Common myeloid progenitor, CD34-positive (primary cell): ENCODE measurements at regions not wholly inside any gene's neighbourhood (a gene's known extent, or its start where the extent isn't known, plus 50 kb on each side); places are given as distances from the start of the nearest gene placed in this dataset.

Experiments
- CTCF ChIA-PET: fragments of 350-600 bp; sonication (Branson Sonifier 250); formaldehyde crosslinking; loops from one replicate; lab custom pipeline; 2021; ENCODE audit warnings: antibody characterized with exemption; lab: Charles Lee
- POLR2A ChIA-PET: fragments of 350-600 bp; sonication (Branson Sonifier 250); formaldehyde crosslinking; loops from one replicate; lab custom pipeline; 2021; ENCODE audit warnings: antibody characterized with exemption; lab: Charles Lee
- DNase-seq, 3 donors: peaks; one replicate each; pipeline versions ENCODE4 v3.0.0 to v3.0.0-alpha.2; 2013
- H3K27ac ChIP-seq, 2 experiments: 1 replicate in 1 of 2; 2 replicates in 1 of 2; pipeline ENCODE4 v1.7.0; 2013; ENCODE audit warnings: inconsistent platforms in 2 of 2, low read length in 2 of 2, mild to moderate bottlenecking in 2 of 2, low read depth in 1 of 2, moderate library complexity in 1 of 2; ENCODE audit not compliant: severe bottlenecking in 2 of 2, insufficient read depth in 1 of 2, poor library complexity in 1 of 2
- H3K27me3 ChIP-seq, 5 experiments: replicated peaks in 2 of 5; 1 replicate in 3 of 5; 2 replicates in 2 of 5; pipeline versions ENCODE4 v1.6.1 to v1.7.0; 2013; ENCODE audit warnings: low read length in 4 of 5, mild to moderate bottlenecking in 2 of 5, moderate library complexity in 2 of 5, inconsistent platforms in 1 of 5; ENCODE audit not compliant: insufficient read depth in 5 of 5, control insufficient read depth in 4 of 5
- H3K36me3 ChIP-seq, 4 experiments: 1 replicate in 2 of 4; 2 replicates in 2 of 4; pipeline versions ENCODE4 v1.6.1 to v1.7.0; 2013; ENCODE audit warnings: low read length in 3 of 4, control low read depth in 1 of 4, mild to moderate bottlenecking in 1 of 4; ENCODE audit not compliant: control insufficient read depth in 4 of 4, insufficient read depth in 4 of 4
- H3K4me1 ChIP-seq, 4 experiments: 1 replicate in 3 of 4; 2 replicates in 1 of 4; pipeline versions ENCODE4 v1.6.1 to v1.7.1; 2013; ENCODE audit warnings: low read length in 3 of 4, mild to moderate bottlenecking in 3 of 4, control low read depth in 1 of 4, inconsistent platforms in 1 of 4, moderate library complexity in 1 of 4; ENCODE audit not compliant: control insufficient read depth in 4 of 4, insufficient read depth in 4 of 4; ENCODE audit errors: control extremely low read depth in 1 of 4
- H3K4me3 ChIP-seq, 7 experiments: 1 replicate in 4 of 7; 2 replicates in 3 of 7; pipeline versions ENCODE4 v1.5.1 to v1.7.0; 2013; ENCODE audit warnings: mild to moderate bottlenecking in 7 of 7, low read length in 6 of 7, moderate library complexity in 6 of 7, inconsistent platforms in 2 of 7, low read depth in 2 of 7, control low read depth in 1 of 7; ENCODE audit not compliant: insufficient read depth in 4 of 7, control insufficient read depth in 1 of 7; ENCODE audit errors: extremely low read depth in 1 of 7
- H3K9me3 ChIP-seq, 5 experiments: 1 replicate in 4 of 5; 2 replicates in 1 of 5; pipeline versions ENCODE4 v1.6.1 to v1.7.1; 2013; ENCODE audit warnings: low read length in 4 of 5, mild to moderate bottlenecking in 2 of 5, inconsistent platforms in 1 of 5, low read depth in 1 of 5, moderate library complexity in 1 of 5; ENCODE audit not compliant: control insufficient read depth in 4 of 5, insufficient read depth in 2 of 5; ENCODE audit errors: control extremely low read depth in 1 of 5
- WGBS: methylation state at CpG from one replicate; pipeline ENCODE4 v1.1.5; 2013; ENCODE audit not compliant: insufficient coverage; 5-methylcytosine and 5-hydroxymethylcytosine counted together

- H3K36me3 ChIP-seq: no peaks in the 10 kb centered on the region
- no peak overlapping the region for H3K4me3 ChIP-seq
- whole genome bisulfite sequencing: 94% methylated on average over 12 of the region's 12 CpGs
- ChIA-PET POLR2A (no interaction called here), CTCF (no interaction called here)
- no peaks in the 10 kb centered on the region for H3K4me1 ChIP-seq
- no peak for DNase-seq
- H3K27me3 ChIP-seq: peaks cover 0 to 9% (median 2%) of the 10 kb centered on the region in 5 experiments
- H3K27ac ChIP-seq: no peak overlapping the region
- H3K9me3 ChIP-seq: no peaks in the 10 kb centered on the region
Measured at GRCh38 chr19:30118760-30119159, 176.7 kb downstream of the URI1 start.

GRCh38 chr19:30119180-30119908 is 177.3 kb downstream of the URI1 start:
- H3K4me1 ChIP-seq: no peaks in the 10 kb centered on the region
- peaks cover 0 to 9% (median 0%) of the 10 kb centered on the region in 5 experiments for H3K27me3 ChIP-seq
- no peak overlapping the region for H3K27ac ChIP-seq
- no peak overlapping the region for H3K4me3 ChIP-seq
- H3K36me3 ChIP-seq: no peaks in the 10 kb centered on the region
- 84% methylated on average over 12 of the region's 12 CpGs for WGBS
- no peak for DNase-seq
- no peaks in the 10 kb centered on the region for H3K9me3 ChIP-seq
- ChIA-PET CTCF (interaction anchor here (0.6 kb wide), 2 partner anchors 86 to 1653 kb away, joined by 3 to 4 read pairs; no protein-coding TSS in a partner anchor), POLR2A (no interaction called here)

DNA sequence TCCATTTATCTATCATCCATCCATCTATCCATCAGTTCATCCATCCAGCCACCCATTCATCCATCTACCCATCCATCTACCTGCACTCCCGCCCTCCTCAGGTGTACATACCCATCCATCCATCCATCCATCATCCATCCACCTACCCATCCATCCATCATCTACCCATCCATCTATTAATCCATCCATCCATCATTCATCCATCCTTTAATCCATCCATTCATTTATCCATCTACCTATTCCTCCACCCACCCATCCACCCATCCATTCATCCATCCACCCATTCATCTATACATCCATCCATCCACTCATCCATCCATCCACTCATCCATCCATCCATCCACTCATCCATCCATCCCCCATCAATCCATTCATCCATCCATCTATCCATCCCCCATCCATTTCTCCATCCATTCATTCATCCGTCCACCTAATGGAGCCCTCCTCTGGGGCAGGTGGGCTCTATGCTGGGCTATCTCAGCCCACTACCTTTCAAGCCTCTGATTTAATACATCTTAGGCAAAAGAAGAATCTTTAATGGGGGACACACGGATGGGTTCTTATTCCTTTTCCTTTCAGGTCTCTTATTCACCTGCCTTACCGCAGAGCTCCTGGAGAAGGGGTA is 178.9 kb downstream of the URI1 start:
- ChIA-PET CTCF (no interaction called here), POLR2A (no interaction called here)
- H3K27me3 ChIP-seq: peaks cover 0 to 9% (median 0%) of the 10 kb centered on the region in 5 experiments

GRCh38 chr19:30122431-30122830 is 180.4 kb downstream of the URI1 start:
- no peaks in the 10 kb centered on the region for H3K9me3 ChIP-seq
- 94% methylated on average over 9 of the region's 9 CpGs for WGBS
- H3K27me3 ChIP-seq: peaks cover 0 to 9% (median 0%) of the 10 kb centered on the region in 5 experiments
- no peaks in the 10 kb centered on the region for H3K4me1 ChIP-seq
- ChIA-PET POLR2A (no interaction called here), CTCF (no interaction called here)
- DNase-seq: no peak
- no peak overlapping the region for H3K4me3 ChIP-seq
- no peak overlapping the region for H3K27ac ChIP-seq
- no peaks in the 10 kb centered on the region for H3K36me3 ChIP-seq

More for the DNA sequence above, 178.9 kb downstream of the URI1 start:
- Histone ChIP-seq H3K27ac (no peak overlapping the region), H3K4me3 (no peak overlapping the region), H3K36me3 (no peaks in the 10 kb centered on the region), H3K9me3 (no peaks in the 10 kb centered on the region), H3K4me1 (no peaks in the 10 kb centered on the region)
- no peak for DNase-seq
- 100% methylated on average over 3 of the region's 4 CpGs for WGBS

GRCh38 chr19:30123119-30123518 is 181.1 kb downstream of the URI1 start:
- 94% methylated on average over 12 of the region's 14 CpGs for WGBS
- no peaks in the 10 kb centered on the region for H3K4me1 ChIP-seq
- no peak for DNase-seq
- no peaks in the 10 kb centered on the region for H3K36me3 ChIP-seq
- H3K9me3 ChIP-seq: no peaks in the 10 kb centered on the region
- peaks cover 0 to 9% (median 0%) of the 10 kb centered on the region in 5 experiments for H3K27me3 ChIP-seq
- H3K27ac ChIP-seq: no peak overlapping the region
- ChIA-PET POLR2A (no interaction called here), CTCF (no interaction called here)
- no peak overlapping the region for H3K4me3 ChIP-seq

DNA sequence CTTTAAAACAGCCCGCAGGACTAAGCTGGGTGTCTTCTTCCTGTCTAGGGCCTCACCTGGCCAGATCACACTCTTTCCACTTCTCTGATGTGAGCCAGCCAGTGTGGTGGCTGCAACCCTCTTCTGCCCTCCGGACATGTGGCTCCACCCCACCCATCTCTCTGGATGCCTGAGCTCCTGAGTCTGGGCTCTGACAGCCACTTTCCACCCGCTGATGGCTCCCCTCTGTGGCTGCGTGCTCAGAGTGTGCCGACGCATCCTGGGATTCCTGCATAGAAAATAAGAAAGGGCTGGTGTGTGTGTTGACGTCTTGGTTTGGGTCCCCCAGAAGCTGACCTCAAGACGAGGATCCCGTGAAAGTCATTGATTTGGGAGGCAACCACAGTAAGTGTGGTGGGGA is 181.6 kb downstream of the URI1 start:
- CTCF ChIA-PET: no interaction called here
- H3K36me3 ChIP-seq: no peaks in the 10 kb centered on the region
- no peaks in the 10 kb centered on the region for H3K4me1 ChIP-seq
- DNase-seq: no peak
- 85% methylated on average over 9 of the region's 9 CpGs for WGBS
- POLR2A ChIA-PET: no interaction called here
- H3K27ac ChIP-seq: no peak overlapping the region
- peaks cover 0 to 9% (median 0%) of the 10 kb centered on the region in 5 experiments for H3K27me3 ChIP-seq
- H3K9me3 ChIP-seq: no peaks in the 10 kb centered on the region
- no peak overlapping the region for H3K4me3 ChIP-seq

DNA sequence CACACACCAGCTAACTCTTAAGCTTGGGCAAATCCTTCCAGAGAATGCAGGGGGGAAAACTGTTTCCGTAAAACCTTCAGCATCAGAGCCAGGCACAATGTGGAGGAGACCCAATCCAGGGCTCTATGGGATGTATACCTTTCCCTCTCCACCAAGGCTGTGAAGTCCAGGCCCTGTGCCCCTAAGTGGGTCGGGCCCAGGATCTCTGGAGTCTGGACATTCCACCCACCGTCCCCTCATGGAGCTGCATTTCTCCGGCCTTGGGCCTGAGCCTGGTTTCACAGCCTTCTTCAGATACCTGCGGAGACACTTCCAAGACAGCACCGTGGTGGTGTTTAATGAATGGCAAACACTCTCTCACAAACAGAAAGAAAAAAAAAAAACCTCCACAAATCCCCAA is 186.2 kb downstream of the URI1 start:
- ChIA-PET CTCF (no interaction called here), POLR2A (no interaction called here)
- no peak overlapping the region for H3K27ac ChIP-seq
- DNase-seq: no peak
- 100% methylated on average over 2 of the region's 6 CpGs for WGBS
- H3K36me3 ChIP-seq: no peaks in the 10 kb centered on the region
- no peaks in the 10 kb centered on the region for H3K4me1 ChIP-seq
- no peaks in the 10 kb centered on the region for H3K9me3 ChIP-seq
- no peak overlapping the region for H3K4me3 ChIP-seq
- H3K27me3 ChIP-seq: peaks cover 0 to 3% (median 0%) of the 10 kb centered on the region in 5 experiments
